ENCODE measurements at regions not wholly inside any gene's neighbourhood (a gene's known extent, or its start where the extent isn't known, plus 50 kb on each side); places are given as distances from the start of the nearest gene placed in this dataset.
"Not testable (repeated sequence)": the region's sequence is repeated elsewhere in the genome, so short reads cannot be mapped to it uniquely, and the experiment has no call there.

DNA sequence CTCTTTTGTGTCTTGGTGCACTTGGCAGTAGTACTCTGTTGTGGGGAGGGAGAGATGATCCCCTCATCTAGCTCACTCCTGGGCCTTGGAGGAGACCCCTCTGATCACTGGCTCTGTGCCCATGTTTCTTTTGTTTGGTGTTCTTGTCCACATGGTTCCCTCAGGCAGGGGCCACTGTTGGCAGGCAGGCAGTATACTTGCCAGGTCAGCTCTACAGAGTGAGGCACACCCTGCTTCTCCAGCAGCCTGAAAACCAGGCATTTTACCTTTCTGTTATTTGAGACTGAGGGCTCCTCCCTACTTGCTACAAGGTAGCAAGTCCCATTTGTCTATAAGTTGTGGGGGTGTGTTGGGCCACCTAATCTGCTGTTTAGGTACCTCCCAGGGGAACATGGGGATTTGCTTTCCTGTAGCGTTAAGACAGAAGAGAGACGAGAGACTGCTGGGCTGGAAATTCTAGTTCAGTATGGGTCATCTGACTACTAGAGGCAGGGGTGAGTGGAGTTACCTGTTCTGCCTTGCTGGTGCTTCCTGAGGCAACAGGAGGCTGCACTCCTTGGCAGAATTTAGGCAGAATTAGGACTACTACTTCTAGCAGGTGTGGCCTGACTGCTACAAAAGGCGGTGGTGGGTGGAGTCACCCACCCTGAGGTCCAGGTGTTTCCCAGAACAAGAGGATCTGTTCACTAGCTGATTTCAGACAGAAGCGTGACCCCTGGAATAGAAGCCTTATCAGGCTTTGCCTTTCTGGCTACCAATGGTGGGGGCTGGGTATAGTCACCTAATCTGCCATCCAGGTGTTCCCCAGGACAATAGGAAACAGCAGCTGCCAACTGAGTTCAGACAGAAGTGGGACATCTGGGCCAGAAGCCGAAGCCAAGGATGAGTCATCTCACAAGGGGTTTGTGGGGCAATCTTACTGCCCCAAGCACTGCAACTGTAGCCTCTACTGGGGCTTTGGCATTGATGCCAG, 843.0 kb upstream of the ATXN8OS start:
- TF ChIP-seq, protein P1, sequence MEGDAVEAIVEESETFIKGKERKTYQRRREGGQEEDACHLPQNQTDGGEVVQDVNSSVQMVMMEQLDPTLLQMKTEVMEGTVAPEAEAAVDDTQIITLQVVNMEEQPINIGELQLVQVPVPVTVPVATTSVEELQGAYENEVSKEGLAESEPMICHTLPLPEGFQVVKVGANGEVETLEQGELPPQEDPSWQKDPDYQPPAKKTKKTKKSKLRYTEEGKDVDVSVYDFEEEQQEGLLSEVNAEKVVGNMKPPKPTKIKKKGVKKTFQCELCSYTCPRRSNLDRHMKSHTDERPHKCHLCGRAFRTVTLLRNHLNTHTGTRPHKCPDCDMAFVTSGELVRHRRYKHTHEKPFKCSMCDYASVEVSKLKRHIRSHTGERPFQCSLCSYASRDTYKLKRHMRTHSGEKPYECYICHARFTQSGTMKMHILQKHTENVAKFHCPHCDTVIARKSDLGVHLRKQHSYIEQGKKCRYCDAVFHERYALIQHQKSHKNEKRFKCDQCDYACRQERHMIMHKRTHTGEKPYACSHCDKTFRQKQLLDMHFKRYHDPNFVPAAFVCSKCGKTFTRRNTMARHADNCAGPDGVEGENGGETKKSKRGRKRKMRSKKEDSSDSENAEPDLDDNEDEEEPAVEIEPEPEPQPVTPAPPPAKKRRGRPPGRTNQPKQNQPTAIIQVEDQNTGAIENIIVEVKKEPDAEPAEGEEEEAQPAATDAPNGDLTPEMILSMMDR (IDR thresholded peaks at IDR 0.05; ENCODE audit: borderline replicate concordance): no peak
- no peak overlapping the region for H3K27ac ChIP-seq (replicated peaks)
- intact Hi-C loops (cut with micrococcal nuclease): no loop called here
- no peaks in the 10 kb centered on the region for H3K36me3 ChIP-seq
- DNase-seq: no peak
- H3K4me3 ChIP-seq: no peak overlapping the region
- H3K27me3 ChIP-seq (ENCODE audit: low read depth): no peaks in the 10 kb centered on the region
- no peaks in the 10 kb centered on the region for H3K4me1 ChIP-seq
- H3K9me3 ChIP-seq (replicated peaks): peaks cover 27% of the 10 kb centered on the region

DNA sequence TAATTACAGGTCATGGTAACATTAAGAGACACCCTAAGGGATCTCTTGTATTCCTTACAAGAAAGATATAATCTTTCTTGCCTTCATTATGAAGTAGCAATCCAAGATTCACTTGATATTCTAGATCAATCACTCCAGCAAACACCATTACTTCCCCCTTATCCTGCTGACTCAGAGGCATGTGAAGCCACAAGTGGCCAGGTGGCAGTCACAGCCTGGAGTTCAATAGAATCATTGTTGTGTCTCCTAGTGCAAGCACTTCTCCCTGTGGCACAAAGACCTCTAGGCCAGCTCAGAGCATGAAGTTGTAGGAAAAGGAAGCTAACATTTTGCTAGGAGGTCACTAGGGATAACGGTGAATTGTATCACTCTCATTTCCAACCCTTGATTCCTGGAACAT, 864.3 kb upstream of the ATXN8OS start:
- Histone ChIP-seq H3K27me3 (ENCODE audit: low read depth) (no peaks in the 10 kb centered on the region), H3K36me3 (no peaks in the 10 kb centered on the region), H3K4me1 (no peaks in the 10 kb centered on the region), H3K27ac (replicated peaks) (no peak overlapping the region), H3K9me3 (replicated peaks) (no peaks in the 10 kb centered on the region), H3K4me3 (no peak overlapping the region)
- intact Hi-C loops (cut with micrococcal nuclease): no loop called here
- DNase-seq: no peak
- TF ChIP-seq, protein P1 (IDR thresholded peaks at IDR 0.05; ENCODE audit: borderline replicate concordance): no peak

DNA sequence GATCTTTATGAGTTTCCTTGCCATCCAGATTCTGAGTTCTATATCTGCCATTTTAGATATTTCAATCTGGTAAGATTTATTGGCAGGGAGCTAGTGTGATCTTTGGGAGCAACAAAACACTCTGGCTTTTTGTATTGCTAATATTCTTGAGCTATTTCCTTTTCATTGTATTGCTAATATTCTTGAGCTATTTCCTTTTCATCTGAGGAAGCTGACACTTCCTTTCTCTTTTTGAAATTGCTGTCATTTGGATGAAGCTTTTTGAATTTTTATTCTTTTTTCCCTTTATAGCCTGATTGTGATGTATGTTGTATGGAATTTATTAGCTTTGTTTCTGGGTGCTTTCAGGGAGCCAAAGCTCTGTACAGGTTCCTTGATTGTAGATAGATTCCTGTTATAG, 873.5 kb upstream of the ATXN8OS start:
- Histone ChIP-seq H3K27ac (replicated peaks) (no peak overlapping the region), H3K4me1 (no peaks in the 10 kb centered on the region), H3K27me3 (ENCODE audit: low read depth) (no peaks in the 10 kb centered on the region), H3K4me3 (no peak overlapping the region), H3K36me3 (no peaks in the 10 kb centered on the region), H3K9me3 (replicated peaks) (peaks cover 8% of the 10 kb centered on the region)
- TF ChIP-seq, protein P1 (IDR thresholded peaks at IDR 0.05; ENCODE audit: borderline replicate concordance): no peak
- intact Hi-C loops (cut with micrococcal nuclease): no loop called here
- DNase-seq: no peak

DNA sequence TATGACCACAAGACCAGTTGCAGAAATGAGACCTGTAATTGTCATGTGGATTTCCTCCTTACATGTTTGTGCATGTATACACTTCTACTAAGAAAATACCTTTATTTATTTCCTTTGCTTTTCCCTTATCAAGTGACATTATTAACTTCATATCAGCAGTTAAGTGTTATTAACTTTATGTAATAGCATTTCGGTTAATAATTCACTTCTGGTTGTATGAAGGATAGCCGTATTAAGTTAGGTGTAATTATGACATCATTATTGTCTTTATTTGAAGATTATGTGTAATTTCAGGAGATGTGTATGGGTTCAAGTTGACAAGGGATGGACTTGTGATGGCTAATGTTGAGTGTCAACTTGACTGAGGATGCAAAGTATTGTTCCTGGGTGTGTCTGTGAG, 881.2 kb upstream of the ATXN8OS start:
- H3K27ac ChIP-seq (replicated peaks): no peak overlapping the region
- DNase-seq: no peak

DNA sequence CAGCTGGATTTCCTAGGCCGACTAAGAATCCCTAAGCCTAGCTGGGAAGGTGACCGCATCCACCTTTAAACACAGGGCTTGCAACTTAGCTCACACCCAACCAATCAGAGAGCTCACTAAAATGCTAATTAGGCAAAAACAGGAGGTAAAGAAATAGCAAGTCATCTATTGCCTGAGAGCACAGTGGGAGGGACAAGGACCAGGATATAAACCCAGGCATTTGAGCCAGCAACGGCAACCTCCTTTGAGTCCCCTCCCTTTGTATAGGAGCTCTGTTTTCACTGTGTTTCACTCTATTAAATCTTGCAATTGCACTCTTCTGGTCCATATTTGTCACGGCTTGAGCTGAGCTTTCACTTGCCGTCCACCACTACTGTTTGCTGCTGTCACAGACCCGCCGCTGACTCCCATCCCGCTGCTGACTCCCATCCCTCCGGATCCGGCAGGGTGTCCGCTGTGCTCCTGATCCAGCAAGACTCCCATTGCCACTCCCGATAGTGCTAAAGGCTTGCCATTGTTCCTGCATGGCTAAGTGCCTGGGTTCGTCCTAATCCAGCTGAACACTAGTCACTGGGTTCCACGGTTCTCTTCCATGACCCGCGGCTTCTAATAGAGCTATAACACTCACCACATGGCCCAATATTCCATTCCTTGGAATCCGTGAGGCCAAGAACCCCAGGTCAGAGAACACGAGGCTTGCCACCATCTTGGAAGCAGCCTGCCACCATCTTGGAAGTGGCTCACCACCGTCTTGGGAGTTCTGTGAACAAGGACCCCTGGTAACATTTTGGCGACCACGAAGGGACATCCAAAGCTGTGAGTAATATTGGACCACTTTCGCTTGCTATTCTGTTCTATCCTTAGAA, 885.8 kb upstream of the ATXN8OS start:
- H3K4me1 ChIP-seq; intact Hi-C loops (cut with micrococcal nuclease); H3K27me3 ChIP-seq (ENCODE audit: low read depth); DNase-seq; H3K27ac ChIP-seq (replicated peaks); H3K36me3 ChIP-seq; H3K4me3 ChIP-seq: not testable (repeated sequence)
- peaks cover 12% of the 10 kb centered on the region for H3K9me3 ChIP-seq (replicated peaks)

More for the DNA sequence above, 881.2 kb upstream of the ATXN8OS start:
- Histone ChIP-seq H3K4me1 (no peaks in the 10 kb centered on the region), H3K36me3 (no peaks in the 10 kb centered on the region), H3K4me3 (no peak overlapping the region), H3K27me3 (ENCODE audit: low read depth) (no peaks in the 10 kb centered on the region), H3K9me3 (replicated peaks) (peaks cover 18% of the 10 kb centered on the region)
- TF ChIP-seq, protein P1 (IDR thresholded peaks at IDR 0.05; ENCODE audit: borderline replicate concordance): no peak
- intact Hi-C loops (cut with micrococcal nuclease): no loop called here
